ENCODE measurements at regions not wholly inside any gene's neighbourhood (a gene's known extent, or its start where the extent isn't known, plus 50 kb on each side); places are given as distances from the start of the nearest gene placed in this dataset.

DNA sequence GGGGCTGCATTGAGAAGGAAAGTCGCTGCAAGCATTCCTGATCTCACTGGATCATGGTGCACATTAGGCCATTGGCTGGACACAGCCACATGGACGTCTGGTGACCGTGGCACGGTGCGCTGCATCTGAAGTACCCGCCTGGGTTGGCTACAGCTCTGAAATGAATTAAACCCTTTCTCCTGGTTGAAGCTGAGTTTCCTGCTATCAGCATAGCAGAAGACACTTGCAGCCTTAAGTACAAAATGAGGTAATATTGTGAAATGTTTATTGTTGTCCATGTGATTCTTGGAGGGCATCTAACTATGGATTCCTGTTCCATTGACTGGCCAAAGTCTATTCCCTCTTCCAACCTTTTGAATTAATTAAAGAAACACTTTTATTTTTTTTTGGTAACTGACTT is 89.8 kb upstream of the ADTRP start:
- TF ChIP-seq CTCF (IDR thresholded peaks at IDR 0.05) (no peak), POLR2A (IDR thresholded peaks at IDR 0.05) (no peak)

All from esophagus squamous epithelium (tissue), 4 donors.